ENCODE measurements at regions not wholly inside any gene's neighbourhood (a gene's known extent, or its start where the extent isn't known, plus 50 kb on each side); places are given as distances from the start of the nearest gene placed in this dataset.

DNA sequence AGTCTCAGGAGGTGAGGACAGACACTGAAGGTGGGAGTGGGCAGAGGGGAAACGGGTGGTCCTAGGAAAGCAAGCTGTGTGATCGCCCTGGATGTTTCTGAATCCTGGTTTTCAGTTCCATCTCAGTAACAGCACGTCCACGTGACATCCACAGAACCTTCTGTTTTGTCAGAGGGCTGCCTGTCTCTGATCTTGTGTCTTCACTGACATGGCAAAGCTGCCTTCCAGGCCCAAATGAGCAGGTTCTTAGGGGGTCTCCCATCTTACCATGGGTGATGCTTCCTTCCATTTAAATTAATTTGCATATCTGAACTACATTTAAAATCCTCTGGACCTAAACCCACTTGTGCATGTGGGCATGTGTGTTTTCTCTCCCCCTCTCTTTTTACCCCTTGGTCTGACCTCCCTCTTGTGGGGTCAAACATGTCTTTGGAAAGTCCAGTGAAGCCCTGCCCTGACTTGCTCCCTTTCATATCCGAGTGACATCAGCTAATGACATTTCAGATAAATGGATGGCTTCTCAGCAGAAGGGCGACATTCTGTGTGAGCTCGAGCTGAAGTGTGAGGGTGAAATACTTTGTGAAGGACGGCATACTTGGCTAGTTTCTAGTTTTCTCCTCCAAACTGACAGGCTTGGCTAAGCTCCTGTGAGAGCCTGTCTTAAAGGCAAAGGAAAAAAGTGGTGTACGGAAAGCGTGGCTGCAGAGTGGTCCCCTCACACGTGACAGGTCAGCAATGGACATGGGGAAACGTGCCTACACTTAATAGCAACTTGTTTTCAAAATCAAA, 204.8 kb upstream of the S1PR3 start:
- Histone ChIP-seq H3K9me3 (ENCODE audit: low read length) (no peaks in the 10 kb centered on the region), H3K4me3 (ENCODE audit: low read depth, low read length, poor library complexity, severe bottlenecking) (no peak overlapping the region), H3K27me3 (ENCODE audit: insufficient read depth, low read length) (no peaks in the 10 kb centered on the region), H3K9me2 (ENCODE audit: low read depth, low read length) (no peaks in the 10 kb centered on the region), H3K36me3 (ENCODE audit: insufficient read depth, low read length) (no peaks in the 10 kb centered on the region), H3K27ac (ENCODE audit: low read depth, low read length, poor library complexity, severe bottlenecking) (no peak overlapping the region), H3K4me1 (ENCODE audit: insufficient read depth, low read length, severe bottlenecking) (peaks cover 42% of the 10 kb centered on the region), H3K4me2 (ENCODE audit: low read length) (no peak overlapping the region), H3K79me2 (ENCODE audit: insufficient read depth, low read length) (no peaks in the 10 kb centered on the region), H3F3A (ENCODE audit: insufficient read depth, low read length) (no peaks in the 10 kb centered on the region), H4K20me1 (ENCODE audit: insufficient read depth, low read length) (no peaks in the 10 kb centered on the region), H3K9ac (ENCODE audit: low read length) (no peak overlapping the region), H2AFZ (ENCODE audit: low read length) (no peak overlapping the region)
- no peak for TF ChIP-seq EZH2 (IDR thresholded peaks at IDR 0.05; ENCODE audit: borderline replicate concordance, low read length)

DNA sequence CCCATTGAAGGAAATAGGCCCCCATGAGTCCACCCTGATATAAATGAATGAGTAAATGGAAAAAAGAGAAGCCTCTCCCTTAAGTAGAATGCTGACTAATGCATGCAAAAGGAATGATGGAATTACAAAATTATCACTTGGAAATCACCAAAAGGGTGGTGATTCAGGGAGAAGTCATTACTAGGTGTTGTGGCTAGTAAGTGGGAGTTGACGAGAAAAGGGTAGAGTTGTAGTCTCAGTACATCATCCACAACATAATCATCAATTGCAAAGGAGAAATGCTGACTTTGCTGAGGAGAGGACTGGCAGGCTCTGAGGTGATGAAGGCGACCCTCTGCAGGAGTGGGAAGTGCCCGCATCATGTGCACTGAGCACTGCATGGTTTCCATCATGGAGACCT, 201.5 kb upstream of the S1PR3 start:
- no peak for TF ChIP-seq EZH2 (IDR thresholded peaks at IDR 0.05; ENCODE audit: borderline replicate concordance, low read length)
- no peak for TF ChIP-seq CTCF (IDR thresholded peaks at IDR 0.05; ENCODE audit: low read length)

DNA sequence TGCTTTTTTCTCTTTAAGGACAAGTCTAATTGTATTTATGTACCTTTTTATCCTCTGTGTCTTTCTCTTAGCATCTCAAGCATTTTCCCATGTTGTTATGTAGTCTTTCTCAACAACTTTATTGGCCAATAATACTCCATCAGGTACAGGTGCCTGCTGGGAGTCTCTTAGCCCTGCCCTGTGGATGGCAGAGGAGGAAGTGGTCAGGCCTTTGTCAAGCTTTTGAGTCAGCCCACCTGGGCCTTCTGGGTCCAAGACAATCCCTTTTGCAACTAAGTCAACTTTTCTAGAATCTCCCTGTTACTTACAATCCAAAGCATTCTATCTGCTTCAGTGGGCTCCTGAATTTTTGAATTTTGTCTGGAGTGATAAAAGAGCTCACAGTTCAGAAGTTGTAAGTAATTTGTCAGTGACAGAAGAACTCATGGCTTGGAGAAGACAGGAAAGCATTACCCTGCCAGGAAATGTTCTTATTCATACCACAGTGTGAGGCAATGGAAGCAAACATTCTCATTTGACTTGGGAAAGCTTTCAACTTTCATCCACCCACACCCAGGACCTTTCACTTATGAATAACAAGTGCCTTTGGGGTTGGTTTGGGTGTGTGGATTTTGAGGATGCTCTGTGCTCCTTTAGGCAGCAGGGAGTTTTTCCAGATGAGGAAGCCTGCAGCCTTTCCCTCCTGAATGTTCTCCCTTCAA, 200.0 kb upstream of the S1PR3 start:
- no peak overlapping the region for H3K9ac ChIP-seq (ENCODE audit: low read length)
- H3K4me3 ChIP-seq (ENCODE audit: low read depth, low read length, poor library complexity, severe bottlenecking): no peak overlapping the region
- H3K9me2 ChIP-seq (ENCODE audit: low read depth, low read length): no peaks in the 10 kb centered on the region
- no peak overlapping the region for H2AFZ ChIP-seq (ENCODE audit: low read length)
- H3K4me1 ChIP-seq (ENCODE audit: insufficient read depth, low read length, severe bottlenecking): peaks cover 24% of the 10 kb centered on the region
- H3K9me3 ChIP-seq (ENCODE audit: low read length): peaks cover 6% of the 10 kb centered on the region; the same call in 1 of the 2 replicates
- H3K79me2 ChIP-seq (ENCODE audit: insufficient read depth, low read length): no peaks in the 10 kb centered on the region
- no peaks in the 10 kb centered on the region for H3K27me3 ChIP-seq (ENCODE audit: insufficient read depth, low read length)
- H4K20me1 ChIP-seq (ENCODE audit: insufficient read depth, low read length): no peaks in the 10 kb centered on the region
- H3K27ac ChIP-seq (ENCODE audit: low read depth, low read length, poor library complexity, severe bottlenecking): no peak overlapping the region
- no peak for TF ChIP-seq CTCF (IDR thresholded peaks at IDR 0.05; ENCODE audit: low read length)
- TF ChIP-seq EZH2 (IDR thresholded peaks at IDR 0.05; ENCODE audit: borderline replicate concordance, low read length): no peak
- H3K4me2 ChIP-seq (ENCODE audit: low read length): no peak overlapping the region
- H3K36me3 ChIP-seq (ENCODE audit: insufficient read depth, low read length): no peaks in the 10 kb centered on the region
- H3F3A ChIP-seq (ENCODE audit: insufficient read depth, low read length): no peaks in the 10 kb centered on the region

More for the DNA sequence above, 201.5 kb upstream of the S1PR3 start:
- Histone ChIP-seq H3K36me3 (ENCODE audit: insufficient read depth, low read length) (no peaks in the 10 kb centered on the region), H3K9me2 (ENCODE audit: low read depth, low read length) (no peaks in the 10 kb centered on the region), H3K9ac (ENCODE audit: low read length) (no peak overlapping the region), H3K4me3 (ENCODE audit: low read depth, low read length, poor library complexity, severe bottlenecking) (no peak overlapping the region), H2AFZ (ENCODE audit: low read length) (no peak overlapping the region), H3F3A (ENCODE audit: insufficient read depth, low read length) (no peaks in the 10 kb centered on the region), H3K27me3 (ENCODE audit: insufficient read depth, low read length) (no peaks in the 10 kb centered on the region), H3K4me1 (ENCODE audit: insufficient read depth, low read length, severe bottlenecking) (peaks cover 29% of the 10 kb centered on the region), H3K9me3 (ENCODE audit: low read length) (no peaks in the 10 kb centered on the region), H3K4me2 (ENCODE audit: low read length) (no peak overlapping the region), H3K27ac (ENCODE audit: low read depth, low read length, poor library complexity, severe bottlenecking) (no peak overlapping the region), H3K79me2 (ENCODE audit: insufficient read depth, low read length) (no peaks in the 10 kb centered on the region), H4K20me1 (ENCODE audit: insufficient read depth, low read length) (no peaks in the 10 kb centered on the region)

Measured in OCI-LY1 (cell line).